Mammary epithelial cell (primary cell): ENCODE measurements at regions not wholly inside any gene's neighbourhood (a gene's known extent, or its start where the extent isn't known, plus 50 kb on each side); places are given as distances from the start of the nearest gene placed in this dataset.

Experiments
- CTCF ChIP-seq, 2 donors: IDR thresholded peaks in 1 of 2; conservative IDR thresholded peaks in 1 of 2; 2 replicates each; pipeline ENCODE4 v1.5.1; 2011 to 2012; ENCODE audit warnings: inconsistent platforms in 2 of 2, low read length in 2 of 2, mild to moderate bottlenecking in 2 of 2, control low read depth in 1 of 2, low read depth in 1 of 2; ENCODE audit not compliant: insufficient read depth in 1 of 2; ENCODE audit errors: extremely low read depth in 1 of 2
- EZH2 ChIP-seq: IDR thresholded peaks from 2 replicates; pipeline ENCODE4 v1.6.1; 2012; ENCODE audit warnings: low read length, inconsistent platforms, borderline replicate concordance

- no peak for TF ChIP-seq CTCF (conservative IDR thresholded peaks at IDR 0.05 in 1 of 2, IDR thresholded peaks at IDR 0.05 in 1 of 2; ENCODE audit: extremely low read depth in 1 of 2, insufficient read depth in 1 of 2, low read depth in 1 of 2, low read length in 2 of 2)
- no peak for TF ChIP-seq EZH2
These were observed 57.5 kb upstream of the SNRPB2 start for GRCh38 chr20:16672299-16672698.
